Myocyte (in vitro differentiated cells): ENCODE measurements at regions not wholly inside any gene's neighbourhood (a gene's known extent, or its start where the extent isn't known, plus 50 kb on each side); places are given as distances from the start of the nearest gene placed in this dataset.

Experiments
- DNase-seq: peaks from one replicate; pipeline ENCODE4 v3.0.0-alpha.2; 2012; ENCODE audit warnings: low read depth

DNA sequence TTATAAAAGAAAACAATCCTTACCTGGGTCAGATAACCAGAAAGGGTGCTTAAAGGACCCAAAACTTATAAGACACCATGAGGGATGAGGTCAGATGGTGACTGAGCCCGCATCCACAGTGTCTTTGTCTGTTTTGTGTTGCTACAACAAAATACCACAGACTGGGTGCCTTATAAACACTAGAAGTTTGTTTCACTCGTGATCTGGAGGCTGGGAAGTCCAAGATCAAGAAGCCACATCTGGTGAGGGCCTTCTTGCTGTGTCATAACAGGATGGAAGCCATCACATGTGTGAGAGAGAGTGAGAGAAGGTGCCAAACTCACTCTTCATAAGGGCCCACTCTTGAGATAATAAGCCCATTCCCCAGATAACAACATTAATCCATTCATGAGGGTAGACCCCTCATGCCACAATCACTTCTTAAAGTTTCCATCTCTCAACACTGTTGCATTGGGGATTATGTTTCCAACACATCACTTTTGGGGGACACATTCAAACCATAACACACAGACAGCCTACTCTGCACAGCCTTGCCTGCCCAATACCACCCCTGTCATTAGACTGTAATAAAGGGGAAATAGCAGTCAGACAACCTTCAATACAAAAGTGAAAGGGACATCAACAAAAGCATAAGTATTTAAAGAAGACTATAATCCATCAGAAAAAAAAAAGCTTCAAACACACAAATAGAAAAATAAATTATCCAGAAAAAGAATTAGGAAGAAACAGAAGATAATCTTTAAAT, 249.8 kb downstream of the ANAPC1 start:
- DNase-seq = no peak

DNA sequence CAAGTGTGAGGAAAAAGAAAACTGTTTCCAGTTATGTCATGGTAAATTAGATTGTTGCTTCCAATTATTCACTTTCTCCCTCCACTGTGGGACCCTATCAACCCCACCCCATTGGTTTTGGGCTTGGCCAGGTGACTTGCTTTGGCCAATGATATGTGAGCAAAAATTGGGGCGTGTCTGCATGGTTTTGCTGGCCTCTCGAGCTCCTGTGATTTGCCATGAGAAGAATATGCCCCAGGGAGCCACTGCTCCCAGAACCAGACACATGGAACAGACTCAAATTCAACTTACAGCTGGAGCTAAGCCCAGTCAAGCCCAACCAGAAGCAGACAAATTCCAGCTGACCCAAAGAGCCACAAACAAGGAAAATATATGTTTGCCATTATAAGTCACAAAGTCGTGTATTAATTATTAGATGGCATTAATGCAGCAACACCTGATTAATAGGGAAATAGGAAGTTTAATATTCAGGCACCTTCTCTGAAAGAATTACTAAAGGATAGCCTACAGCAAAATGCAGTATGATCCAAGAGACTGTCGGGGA, 248.9 kb downstream of the ANAPC1 start:
- no peak for DNase-seq

GRCh38 chr2:111636905-111637304, 247.1 kb downstream of the ANAPC1 start:
- DNase-seq = no peak

GRCh38 chr2:111638274-111638877, 245.6 kb downstream of the ANAPC1 start:
- no peak for DNase-seq

DNA sequence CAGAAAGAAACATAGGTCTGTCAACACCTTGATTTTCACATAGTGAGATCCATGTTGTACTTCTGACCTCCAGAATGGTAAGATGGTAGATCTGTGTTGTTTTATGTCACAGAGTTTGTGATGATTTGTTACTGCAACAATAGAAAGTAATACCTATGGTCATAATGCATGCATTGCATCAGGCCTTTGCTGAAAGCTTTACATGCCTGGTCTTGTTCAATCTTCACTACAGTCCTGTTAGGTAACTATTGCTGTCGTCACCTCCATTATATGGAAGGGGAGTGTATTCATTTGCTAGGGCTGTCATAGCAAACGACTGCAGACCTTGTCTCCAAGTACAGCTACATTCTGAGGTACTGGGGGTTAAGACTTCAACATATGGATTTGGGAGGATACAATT, 243.5 kb downstream of the ANAPC1 start:
- DNase-seq = no peak

DNA sequence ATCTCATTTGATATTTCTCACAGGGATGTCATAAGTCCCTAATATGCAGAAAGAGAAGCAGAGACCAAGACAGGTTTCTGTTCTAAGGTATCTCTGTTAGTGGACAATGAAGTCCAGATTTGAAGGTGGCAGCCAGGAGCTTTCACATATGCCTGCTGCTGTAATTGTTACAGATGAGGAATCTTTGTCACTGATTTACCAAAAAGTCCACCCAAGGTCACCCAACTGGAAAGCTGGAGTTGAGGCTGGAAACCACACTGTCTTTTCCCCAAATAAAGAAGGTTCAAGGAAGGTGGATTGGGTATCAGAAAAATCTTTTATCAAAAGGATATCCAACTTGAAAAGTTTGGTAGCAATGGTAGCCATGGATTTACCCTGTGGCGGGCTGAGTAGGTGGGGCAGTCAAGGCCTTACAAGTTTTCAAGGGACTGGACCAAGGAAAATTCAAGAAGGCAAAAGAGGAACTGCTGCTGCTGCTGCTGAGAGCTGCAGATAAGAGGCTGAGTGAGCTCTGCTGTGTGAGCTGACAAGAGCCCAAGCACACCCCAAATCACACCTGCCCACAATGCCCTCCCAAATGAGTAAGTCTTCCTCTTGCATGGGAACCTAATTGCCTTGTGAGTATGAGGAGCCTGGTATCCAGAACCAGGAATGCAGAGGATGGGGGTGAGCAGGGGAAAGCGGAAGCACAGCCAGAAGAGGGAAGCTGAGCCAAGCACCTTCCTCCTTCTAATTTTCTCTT, 241.2 kb downstream of the ANAPC1 start:
- no peak for DNase-seq

DNA sequence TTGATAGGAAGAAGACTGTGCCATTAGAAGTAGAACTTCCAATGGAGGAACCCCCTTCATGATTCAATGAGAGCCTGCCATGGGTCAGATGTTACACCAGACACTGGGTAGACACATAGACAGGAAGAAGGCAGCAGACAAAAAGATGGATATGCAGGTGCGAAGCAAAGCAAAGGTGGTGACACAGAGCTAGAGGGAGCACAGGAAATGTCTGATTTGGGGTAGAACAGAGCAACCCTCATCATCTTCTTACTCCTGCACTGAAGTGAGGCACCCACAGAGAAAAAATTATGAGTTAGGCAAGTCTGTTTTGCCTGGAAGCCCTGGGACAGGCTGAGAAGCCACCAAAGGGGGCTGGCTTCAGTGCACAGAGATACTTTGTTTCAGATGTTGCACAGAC, 240.2 kb downstream of the ANAPC1 start:
- no peak for DNase-seq

DNA sequence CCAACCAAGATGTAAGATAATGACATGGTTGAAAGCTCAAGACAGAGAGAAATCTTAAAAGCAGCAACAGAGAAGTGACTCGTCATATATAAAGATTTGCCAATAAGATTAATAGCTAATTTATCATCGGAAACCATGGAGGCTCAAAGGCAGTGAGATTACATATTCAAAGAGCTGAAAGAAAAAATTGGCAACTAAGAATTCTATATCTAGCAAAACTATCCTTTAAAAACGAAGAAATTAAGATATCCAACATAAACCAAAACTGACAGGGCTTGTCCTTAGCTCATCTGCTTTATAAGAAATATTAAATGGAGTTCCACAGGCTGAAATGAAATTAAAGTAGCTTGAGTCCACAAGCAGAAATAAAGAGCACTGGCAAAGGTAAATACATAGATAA, 236.6 kb downstream of the ANAPC1 start:
- DNase-seq = no peak

- DNase-seq = no peak
Observed at GRCh38 chr2:111652038-111652437, 232.0 kb downstream of the ANAPC1 start.

DNA sequence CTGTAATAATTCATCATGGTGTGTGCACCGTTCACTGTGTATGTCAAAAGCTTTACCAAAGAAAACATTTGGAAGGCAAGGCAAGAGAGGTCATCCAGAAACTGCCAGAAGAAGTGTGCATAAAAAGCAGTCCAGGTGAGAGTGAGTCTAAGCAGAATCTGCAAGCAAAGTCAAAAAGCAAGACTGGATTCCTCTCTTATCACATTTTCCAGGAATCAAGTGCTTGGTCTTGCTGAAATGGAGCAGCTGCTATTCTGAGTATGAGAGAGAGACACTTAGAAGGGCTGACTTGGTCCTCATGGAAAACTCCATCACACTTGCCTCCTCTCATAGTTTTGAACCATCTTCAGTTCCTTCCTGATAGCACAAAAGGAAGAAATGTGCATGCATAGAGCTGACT, 231.3 kb downstream of the ANAPC1 start:
- no peak for DNase-seq

GRCh38 chr2:111653103-111653624, 230.8 kb downstream of the ANAPC1 start:
- DNase-seq = no peak

DNA sequence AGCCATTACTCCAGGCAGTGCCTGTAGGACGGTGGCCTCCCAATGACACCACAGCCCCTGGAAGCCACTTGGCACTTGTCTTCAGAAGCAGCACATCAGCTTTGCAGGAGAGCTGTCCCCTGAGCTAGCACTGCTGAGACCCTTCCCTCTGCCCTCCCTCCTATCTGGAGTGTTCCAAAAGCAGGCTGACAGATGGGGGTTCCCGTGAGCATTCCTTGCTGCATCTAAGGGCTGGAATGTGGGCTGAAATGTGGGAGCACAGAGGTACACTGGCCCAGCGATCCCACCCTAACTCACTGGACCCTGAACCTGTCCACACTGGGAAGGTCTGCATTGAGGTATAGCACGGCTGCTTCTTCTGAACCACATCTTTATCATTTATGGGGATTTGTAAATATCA, 230.1 kb downstream of the ANAPC1 start:
- DNase-seq = no peak

DNA sequence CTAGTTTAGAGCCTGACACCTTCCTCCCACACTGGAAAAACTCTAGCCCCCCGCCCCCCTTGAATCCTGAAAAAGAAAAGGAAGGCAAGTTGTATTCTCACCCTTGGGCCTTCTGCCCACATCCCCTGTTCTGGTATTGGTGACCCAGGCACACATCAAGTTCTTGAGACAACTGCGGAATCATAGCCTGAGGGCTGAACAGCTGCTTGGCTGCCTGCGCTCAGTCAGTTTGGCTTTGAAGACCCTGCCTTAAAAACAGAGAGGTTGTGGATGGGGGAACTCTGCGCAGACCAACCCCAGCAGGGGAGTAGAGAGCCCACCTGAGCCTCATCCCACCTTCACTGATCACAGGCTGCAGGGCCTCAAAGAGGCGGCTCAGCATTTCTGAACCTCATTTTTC, 229.2 kb downstream of the ANAPC1 start:
- DNase-seq = no peak

- no peak for DNase-seq
Observed at GRCh38 chr2:111656436-111656835, 227.6 kb downstream of the ANAPC1 start.

GRCh38 chr2:111656894-111657293, 227.1 kb downstream of the ANAPC1 start:
- DNase-seq = no peak

- DNase-seq = no peak
Observed at GRCh38 chr2:111657351-111657975, 226.5 kb downstream of the ANAPC1 start.

DNA sequence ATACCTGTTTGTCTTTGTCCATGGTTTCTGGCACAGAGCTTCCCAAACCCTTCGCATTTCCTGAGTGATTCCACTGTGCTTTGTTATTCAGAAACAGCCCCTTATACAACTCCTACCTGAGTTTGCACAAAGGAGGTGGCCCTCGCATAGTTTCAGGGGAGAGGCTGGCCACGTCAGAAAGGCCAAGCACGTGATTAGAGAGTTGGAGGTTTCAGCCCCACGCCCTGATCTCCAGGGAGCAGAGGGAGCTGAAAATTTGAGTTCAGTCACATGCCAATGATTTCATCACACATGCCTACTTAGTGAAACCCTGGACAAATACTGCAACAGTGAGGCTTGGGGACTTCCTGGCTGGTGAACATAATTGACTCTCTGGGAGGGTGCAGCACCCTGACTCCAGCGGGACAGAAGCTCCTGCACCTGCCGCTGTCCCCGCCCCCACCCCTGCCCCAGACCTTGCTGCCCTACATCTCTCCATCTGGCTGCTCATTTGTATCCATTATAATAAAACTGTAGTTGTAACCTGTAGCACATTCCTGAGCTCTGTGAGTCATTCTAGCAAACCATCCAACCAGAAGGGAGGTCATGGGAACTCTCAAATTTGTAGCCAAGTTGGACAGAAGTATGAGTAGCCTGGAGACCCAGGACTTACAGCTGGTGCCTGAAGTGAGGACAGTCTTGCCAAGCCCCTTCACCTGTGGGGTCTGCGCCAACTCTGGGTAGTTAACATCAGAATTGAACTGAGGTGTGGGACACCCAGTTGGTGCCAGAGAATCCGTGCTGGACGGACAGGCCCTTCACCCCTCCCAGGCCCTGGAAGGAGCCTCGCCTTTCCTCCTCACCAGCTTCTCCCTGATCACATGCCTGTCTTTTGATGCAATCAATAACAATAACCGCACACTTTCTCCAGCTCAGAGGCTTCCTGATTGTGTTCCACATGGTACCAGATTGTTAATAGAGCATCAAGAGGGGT, 224.3 kb downstream of the ANAPC1 start:
- DNase-seq = peak; percentile 78

DNA sequence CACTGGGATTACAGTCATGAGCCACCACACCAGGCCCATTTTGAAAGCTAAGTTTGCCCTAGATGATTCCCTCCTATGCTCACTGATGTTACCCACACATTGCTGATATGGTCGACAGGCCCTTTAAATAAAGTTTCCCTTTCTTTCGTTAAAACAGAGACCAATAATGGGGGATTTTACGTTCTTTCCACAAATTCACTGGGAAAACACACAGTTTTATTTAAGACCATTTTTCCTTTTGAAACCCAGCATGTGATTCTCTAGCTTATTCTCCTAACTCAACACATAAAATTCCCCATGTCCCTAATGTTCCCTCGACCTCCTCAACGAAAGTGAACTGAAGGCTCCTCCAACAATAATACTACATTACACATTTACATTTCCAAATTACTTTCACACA, 223.2 kb downstream of the ANAPC1 start:
- no peak for DNase-seq

GRCh38 chr2:111661286-111661940, 222.6 kb downstream of the ANAPC1 start:
- DNase-seq = no peak
